Mesothelial cell of epicardium (in vitro differentiated cells): ENCODE measurements at regions not wholly inside any gene's neighbourhood (a gene's known extent, or its start where the extent isn't known, plus 50 kb on each side); places are given as distances from the start of the nearest gene placed in this dataset.

Experiments used
- DNase-seq, 2 experiments: peaks; one replicate each; pipeline ENCODE4 v3.0.0; 2021; ENCODE audit warnings: low spot score in 2 of 2; ENCODE audit not compliant: unreplicated experiment in 2 of 2
- H3K27ac Mint-ChIP-seq: 2 replicates; pipeline ENCODE4 v1.8.0; 2021; ENCODE audit warnings: mixed read lengths
- H3K27me3 Mint-ChIP-seq: 2 replicates; pipeline ENCODE4 v1.8.0; 2021; ENCODE audit warnings: low read depth, mixed read lengths
- H3K36me3 Mint-ChIP-seq: 2 replicates; pipeline ENCODE4 v1.8.0; 2021; ENCODE audit warnings: mixed read lengths
- H3K4me1 Mint-ChIP-seq: 2 replicates; pipeline ENCODE4 v1.8.0; 2021; ENCODE audit warnings: mixed read lengths
- H3K4me3 Mint-ChIP-seq: 2 replicates; pipeline ENCODE4 v1.8.0; 2021; ENCODE audit warnings: mild to moderate bottlenecking, moderate library complexity, mixed read lengths
- H3K9me3 Mint-ChIP-seq: 2 replicates; pipeline ENCODE4 v1.8.0; 2021; ENCODE audit warnings: mixed read lengths
- CTCF ChIP-seq: fragments of 200-600 bp; sonication (generic); IDR thresholded peaks from one replicate; pipeline ENCODE4 v1.5.0; 2021; ENCODE audit warnings: antibody characterized with exemption; ENCODE audit not compliant: unreplicated experiment

GRCh38 chr4:14130551-14130950 lies 503.0 kb upstream of the BOD1L1 start:
- Mint-ChIP-seq H3K9me3 (no peaks in the 10 kb centered on the region), H3K36me3 (no peaks in the 10 kb centered on the region), H3K4me1 (no peaks in the 10 kb centered on the region), H3K27ac (no peak overlapping the region), H3K27me3 (peaks cover 3% of the 10 kb centered on the region), H3K4me3 (no peak overlapping the region)
- no peak for DNase-seq
- TF ChIP-seq CTCF: no peak

- Mint-ChIP-seq H3K4me3 (no peak overlapping the region), H3K27me3 (peaks cover 3% of the 10 kb centered on the region), H3K36me3 (no peaks in the 10 kb centered on the region), H3K27ac (no peak overlapping the region), H3K9me3 (no peaks in the 10 kb centered on the region), H3K4me1 (no peaks in the 10 kb centered on the region)
- no peak for DNase-seq
- TF ChIP-seq CTCF: no peak
These were observed 503.8 kb upstream of the BOD1L1 start for GRCh38 chr4:14131335-14131734.

- no peak for DNase-seq
- no peak for TF ChIP-seq CTCF
- Mint-ChIP-seq H3K36me3 (no peaks in the 10 kb centered on the region), H3K4me3 (no peak overlapping the region), H3K4me1 (no peaks in the 10 kb centered on the region), H3K27me3 (peaks cover 6% of the 10 kb centered on the region), H3K9me3 (no peaks in the 10 kb centered on the region), H3K27ac (no peak overlapping the region)
These were observed 504.8 kb upstream of the BOD1L1 start for GRCh38 chr4:14132301-14132700.

- no peak overlapping the region for H3K27ac Mint-ChIP-seq
- peaks cover 4% of the 10 kb centered on the region for H3K27me3 Mint-ChIP-seq
- DNase-seq: no peak
- no peaks in the 10 kb centered on the region for H3K4me1 Mint-ChIP-seq
- H3K9me3 Mint-ChIP-seq: peaks cover 7% of the 10 kb centered on the region
- no peak overlapping the region for H3K4me3 Mint-ChIP-seq
- no peak for TF ChIP-seq CTCF
- H3K36me3 Mint-ChIP-seq: no peaks in the 10 kb centered on the region
These were observed 510.6 kb upstream of the BOD1L1 start for GRCh38 chr4:14138106-14138505.

- DNase-seq: no peak
- H3K4me1 Mint-ChIP-seq: no peaks in the 10 kb centered on the region
- H3K9me3 Mint-ChIP-seq: peaks cover 7% of the 10 kb centered on the region
- H3K27me3 Mint-ChIP-seq: peaks cover under 1% of the 10 kb centered on the region
- no peak for TF ChIP-seq CTCF
- H3K36me3 Mint-ChIP-seq: no peaks in the 10 kb centered on the region
- H3K27ac Mint-ChIP-seq: no peak overlapping the region
- no peak overlapping the region for H3K4me3 Mint-ChIP-seq
These were observed 516.4 kb upstream of the BOD1L1 start for GRCh38 chr4:14143892-14144291.
